Activated naive CD4-positive, alpha-beta T cell treated with anti-CD3 and anti-CD28 coated beads, Interleukin-2, amount 10 ng/mL, durations not matched to agents 7 days and 5 days (primary cell): ENCODE measurements at regions not wholly inside any gene's neighbourhood (a gene's known extent, or its start where the extent isn't known, plus 50 kb on each side); places are given as distances from the start of the nearest gene placed in this dataset.

Experiments used
- CTCF ChIA-PET: fragments of 350-600 bp; sonication (Branson Sonifier 250); formaldehyde crosslinking; loops from one replicate; lab custom pipeline; 2021; ENCODE audit warnings: antibody characterized with exemption; lab: Charles Lee
- DNase-seq: peaks from one replicate; pipeline ENCODE4 v3.0.0-alpha.2; 2020
- H3K27ac Mint-ChIP-seq: one replicate; pipeline ENCODE4 v1.8.0; 2021; ENCODE audit warnings: mild to moderate bottlenecking, moderate library complexity, mixed read lengths
- H3K27me3 Mint-ChIP-seq: one replicate; pipeline ENCODE4 v1.8.0; 2021; ENCODE audit warnings: mild to moderate bottlenecking, mixed read lengths
- H3K36me3 Mint-ChIP-seq: one replicate; pipeline ENCODE4 v1.8.0; 2021; ENCODE audit warnings: mixed read lengths
- H3K4me1 Mint-ChIP-seq: one replicate; pipeline ENCODE4 v1.8.0; 2021; ENCODE audit warnings: mixed read lengths
- H3K4me3 Mint-ChIP-seq: one replicate; pipeline ENCODE4 v1.8.0; 2021; ENCODE audit warnings: mild to moderate bottlenecking, moderate library complexity, mixed read lengths
- H3K9me3 Mint-ChIP-seq: one replicate; pipeline ENCODE4 v1.8.0; 2021; ENCODE audit warnings: mixed read lengths

DNA sequence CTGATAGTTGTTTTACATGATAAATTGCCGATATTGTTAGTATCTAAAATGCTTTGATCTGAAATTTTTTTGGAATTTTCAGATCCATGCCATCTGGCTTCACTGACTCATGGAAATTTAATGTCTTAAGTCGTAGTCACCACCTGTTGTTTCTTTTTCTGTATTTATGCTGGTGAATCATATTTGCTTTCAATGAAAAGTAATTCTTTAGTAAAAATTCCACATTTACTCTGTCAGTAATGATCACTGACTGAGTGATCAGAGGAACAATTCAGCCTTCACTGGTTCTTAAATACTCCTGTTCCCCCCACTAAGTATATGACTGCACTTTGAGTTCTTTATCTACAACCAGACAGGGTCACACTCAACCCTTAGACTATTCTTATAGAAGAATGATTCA, 185.6 kb upstream of the NRIP1 start:
- H3K4me1 Mint-ChIP-seq, result no peaks in the 10 kb centered on the region
- CTCF ChIA-PET, result no interaction called here
- H3K27me3 Mint-ChIP-seq, result no peaks in the 10 kb centered on the region
- H3K36me3 Mint-ChIP-seq, result no peaks in the 10 kb centered on the region
- H3K4me3 Mint-ChIP-seq, result no peak overlapping the region
- H3K27ac Mint-ChIP-seq, result no peak overlapping the region
- DNase-seq, result no peak
- no peaks in the 10 kb centered on the region for H3K9me3 Mint-ChIP-seq

DNA sequence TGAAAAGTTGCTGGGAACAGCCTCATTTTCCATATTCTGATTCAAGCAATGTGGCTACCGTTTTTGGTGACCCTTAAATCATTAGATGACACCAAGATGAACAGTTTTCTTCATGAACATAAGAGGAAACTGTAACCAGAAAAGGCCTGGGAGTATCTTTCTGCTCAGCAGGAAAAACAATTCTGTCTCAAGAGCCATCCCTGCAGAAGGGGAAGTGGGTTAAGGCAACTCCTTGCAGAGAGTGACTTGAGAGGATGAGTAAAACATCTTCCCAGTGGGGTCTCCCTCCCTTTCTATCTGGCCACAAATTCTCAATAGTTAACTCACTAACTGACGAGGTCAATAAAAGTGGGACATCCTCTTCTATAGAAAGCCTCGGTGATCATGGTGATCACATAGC, 187.6 kb upstream of the NRIP1 start:
- CTCF ChIA-PET, result no interaction called here
- Mint-ChIP-seq H3K9me3 (no peaks in the 10 kb centered on the region), H3K36me3 (no peaks in the 10 kb centered on the region), H3K4me1 (no peaks in the 10 kb centered on the region), H3K27me3 (no peaks in the 10 kb centered on the region), H3K27ac (no peak overlapping the region), H3K4me3 (no peak overlapping the region)
- DNase-seq, result no peak

DNA sequence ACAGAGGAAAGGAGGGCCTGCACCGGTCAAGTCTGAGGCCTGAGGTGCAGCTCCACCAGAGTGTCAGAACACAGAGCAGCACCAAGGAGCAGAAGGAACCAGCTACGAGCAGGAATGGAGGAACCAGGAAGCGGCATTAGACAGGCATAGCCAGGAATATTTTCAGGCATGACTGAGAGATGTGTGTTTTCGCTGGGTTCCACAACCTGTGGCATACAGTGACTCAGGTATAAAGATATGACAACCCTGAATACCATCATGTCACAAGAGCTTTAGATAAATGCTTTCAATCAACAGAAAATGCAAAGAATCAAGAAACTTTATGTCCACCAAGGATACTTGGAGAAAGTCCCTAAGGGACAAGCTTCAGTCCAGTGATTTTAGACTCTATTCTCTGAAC, 189.3 kb upstream of the NRIP1 start:
- H3K9me3 Mint-ChIP-seq, result no peaks in the 10 kb centered on the region
- H3K27me3 Mint-ChIP-seq, result no peaks in the 10 kb centered on the region
- no peak overlapping the region for H3K4me3 Mint-ChIP-seq
- H3K27ac Mint-ChIP-seq, result no peak overlapping the region
- no peaks in the 10 kb centered on the region for H3K36me3 Mint-ChIP-seq
- CTCF ChIA-PET, result no interaction called here
- DNase-seq, result no peak
- no peaks in the 10 kb centered on the region for H3K4me1 Mint-ChIP-seq

DNA sequence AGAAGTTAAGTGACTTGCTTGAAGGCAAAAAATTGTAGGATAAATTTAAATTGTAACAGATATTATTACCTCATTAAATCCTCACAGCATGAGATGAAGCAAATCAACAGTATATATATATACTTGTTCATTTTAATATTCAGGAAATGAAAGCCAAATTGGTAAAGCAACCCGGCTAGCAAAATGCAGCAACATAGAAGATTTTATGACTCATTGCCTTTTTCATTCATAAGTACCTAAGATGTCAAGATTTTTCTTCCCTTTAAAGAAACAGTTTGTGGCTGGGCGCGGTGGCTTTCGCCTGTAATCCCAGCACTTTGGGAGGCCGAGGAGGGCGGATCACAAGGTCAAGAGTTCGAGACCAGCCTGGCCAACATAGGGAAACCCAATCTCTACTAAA, 190.5 kb upstream of the NRIP1 start:
- no peak for DNase-seq
- H3K9me3 Mint-ChIP-seq, result no peaks in the 10 kb centered on the region

DNA sequence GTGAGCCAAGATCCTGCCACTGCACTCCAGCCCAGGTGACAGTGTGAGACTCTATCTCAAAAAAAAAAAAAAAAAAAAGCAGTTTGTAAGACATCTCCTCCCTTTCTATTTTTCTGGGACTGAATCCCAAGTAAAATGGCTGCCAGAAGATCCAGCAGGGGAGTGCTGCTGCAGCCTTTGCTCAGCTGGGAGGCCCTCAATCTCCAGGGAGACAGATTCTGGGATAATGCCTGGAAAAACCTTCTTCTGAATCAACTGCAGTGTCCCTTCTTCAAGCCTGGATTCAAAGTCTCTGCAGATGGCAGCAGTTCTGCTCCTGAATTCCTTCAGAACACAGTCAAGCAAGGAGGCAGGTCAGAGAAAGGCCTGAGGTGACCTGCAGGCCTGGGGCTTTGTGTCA, 191.0 kb upstream of the NRIP1 start:
- H3K27ac Mint-ChIP-seq, result no peak overlapping the region
- H3K27me3 Mint-ChIP-seq, result no peaks in the 10 kb centered on the region
- H3K9me3 Mint-ChIP-seq, result no peaks in the 10 kb centered on the region
- H3K36me3 Mint-ChIP-seq, result no peaks in the 10 kb centered on the region
- no peak overlapping the region for H3K4me3 Mint-ChIP-seq
- DNase-seq, result no peak
- CTCF ChIA-PET, result no interaction called here
- H3K4me1 Mint-ChIP-seq, result no peaks in the 10 kb centered on the region

More for the DNA sequence above, 190.5 kb upstream of the NRIP1 start:
- no peak overlapping the region for H3K4me3 Mint-ChIP-seq
- H3K4me1 Mint-ChIP-seq, result no peaks in the 10 kb centered on the region
- H3K27me3 Mint-ChIP-seq, result no peaks in the 10 kb centered on the region
- H3K36me3 Mint-ChIP-seq, result no peaks in the 10 kb centered on the region
- no peak overlapping the region for H3K27ac Mint-ChIP-seq
- CTCF ChIA-PET, result no interaction called here

DNA sequence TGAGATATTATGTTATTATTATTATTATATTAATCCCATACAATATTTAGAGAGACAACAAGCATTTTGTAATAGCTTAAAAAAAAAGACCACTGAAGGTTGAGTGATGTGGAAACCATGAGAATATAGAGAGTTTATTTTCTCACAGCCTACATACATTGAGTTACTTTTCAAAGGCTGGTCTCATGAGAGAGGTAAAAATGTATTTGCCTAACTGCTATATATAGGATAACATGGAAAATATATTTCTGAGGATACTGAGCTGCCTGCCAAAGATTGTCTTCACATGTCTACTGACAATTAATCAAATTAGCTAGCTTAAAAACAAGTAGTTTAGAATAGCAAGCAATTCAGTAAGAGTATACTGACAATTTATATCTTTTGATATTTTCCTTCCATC, 192.2 kb upstream of the NRIP1 start:
- H3K27me3 Mint-ChIP-seq, result no peaks in the 10 kb centered on the region
- H3K36me3 Mint-ChIP-seq, result no peaks in the 10 kb centered on the region
- DNase-seq, result no peak
- H3K4me3 Mint-ChIP-seq, result no peak overlapping the region
- CTCF ChIA-PET, result no interaction called here
- no peaks in the 10 kb centered on the region for H3K4me1 Mint-ChIP-seq
- H3K9me3 Mint-ChIP-seq, result no peaks in the 10 kb centered on the region
- no peak overlapping the region for H3K27ac Mint-ChIP-seq

DNA sequence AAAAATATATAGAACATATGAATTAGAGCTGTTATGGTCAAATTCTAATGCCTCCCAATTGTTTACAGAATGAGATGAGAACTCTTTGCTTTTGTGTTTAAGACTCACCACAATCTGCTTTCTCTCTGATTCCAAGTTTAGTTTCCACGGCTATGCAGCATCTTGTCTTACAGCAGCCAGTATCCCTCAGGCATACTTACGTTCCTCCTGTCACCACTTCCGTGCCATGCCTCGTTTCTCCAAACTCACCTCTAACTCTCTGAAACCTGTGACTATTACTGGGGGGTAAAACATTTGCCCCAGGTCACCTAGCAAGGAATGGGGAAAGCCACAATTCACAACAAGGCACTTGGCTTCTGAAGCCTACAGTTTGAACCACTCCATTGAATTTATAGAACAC, 192.8 kb upstream of the NRIP1 start:
- Mint-ChIP-seq H3K27me3 (no peaks in the 10 kb centered on the region), H3K4me3 (no peak overlapping the region), H3K36me3 (no peaks in the 10 kb centered on the region), H3K27ac (no peak overlapping the region), H3K9me3 (no peaks in the 10 kb centered on the region), H3K4me1 (no peaks in the 10 kb centered on the region)
- DNase-seq, result no peak
- CTCF ChIA-PET, result no interaction called here

DNA sequence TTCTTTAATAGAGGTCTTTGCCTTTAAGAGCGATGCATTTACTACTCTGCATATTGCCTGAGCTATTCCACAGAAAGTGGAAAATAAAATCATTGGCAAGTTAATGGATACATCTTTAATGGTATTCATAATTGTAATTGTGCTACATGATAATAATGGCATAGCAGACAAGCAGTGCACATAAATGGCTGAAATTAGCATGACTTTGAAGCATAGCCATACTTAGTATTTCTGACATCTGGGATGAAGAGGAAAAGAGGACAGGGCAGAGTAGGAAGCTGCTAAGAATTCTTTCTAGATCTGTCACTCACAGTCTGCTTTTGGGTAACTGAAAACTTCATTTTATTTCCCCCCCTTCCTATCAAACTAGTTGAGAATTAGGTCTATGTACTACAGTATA, 195.0 kb upstream of the NRIP1 start:
- no peak for DNase-seq
- CTCF ChIA-PET, result no interaction called here
- no peak overlapping the region for H3K4me3 Mint-ChIP-seq
- no peaks in the 10 kb centered on the region for H3K4me1 Mint-ChIP-seq
- no peaks in the 10 kb centered on the region for H3K36me3 Mint-ChIP-seq
- H3K9me3 Mint-ChIP-seq, result no peaks in the 10 kb centered on the region
- H3K27me3 Mint-ChIP-seq, result no peaks in the 10 kb centered on the region
- H3K27ac Mint-ChIP-seq, result no peak overlapping the region

DNA sequence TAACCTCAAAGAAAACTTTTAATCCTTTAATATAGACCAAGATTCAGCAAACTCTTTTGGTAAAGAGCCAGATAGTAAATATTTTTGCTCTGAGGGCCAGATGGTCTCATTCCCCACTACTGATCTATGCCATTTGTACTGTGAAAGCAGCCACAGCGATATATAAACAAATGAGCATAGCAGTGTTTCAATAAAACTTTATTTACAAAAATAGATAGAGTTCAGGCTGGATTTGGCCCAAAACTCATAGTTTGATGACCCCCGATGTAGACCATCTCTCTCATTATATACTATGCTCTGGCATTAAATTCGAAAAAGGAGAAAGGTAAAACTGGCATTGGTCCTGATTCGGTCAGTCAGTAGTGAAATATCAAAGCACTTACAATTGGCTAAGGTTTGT, 195.8 kb upstream of the NRIP1 start:
- no peaks in the 10 kb centered on the region for H3K4me1 Mint-ChIP-seq
- H3K27me3 Mint-ChIP-seq, result no peaks in the 10 kb centered on the region
- no peak overlapping the region for H3K27ac Mint-ChIP-seq
- no peaks in the 10 kb centered on the region for H3K36me3 Mint-ChIP-seq
- CTCF ChIA-PET, result no interaction called here
- H3K4me3 Mint-ChIP-seq, result no peak overlapping the region
- DNase-seq, result no peak
- H3K9me3 Mint-ChIP-seq, result no peaks in the 10 kb centered on the region

DNA sequence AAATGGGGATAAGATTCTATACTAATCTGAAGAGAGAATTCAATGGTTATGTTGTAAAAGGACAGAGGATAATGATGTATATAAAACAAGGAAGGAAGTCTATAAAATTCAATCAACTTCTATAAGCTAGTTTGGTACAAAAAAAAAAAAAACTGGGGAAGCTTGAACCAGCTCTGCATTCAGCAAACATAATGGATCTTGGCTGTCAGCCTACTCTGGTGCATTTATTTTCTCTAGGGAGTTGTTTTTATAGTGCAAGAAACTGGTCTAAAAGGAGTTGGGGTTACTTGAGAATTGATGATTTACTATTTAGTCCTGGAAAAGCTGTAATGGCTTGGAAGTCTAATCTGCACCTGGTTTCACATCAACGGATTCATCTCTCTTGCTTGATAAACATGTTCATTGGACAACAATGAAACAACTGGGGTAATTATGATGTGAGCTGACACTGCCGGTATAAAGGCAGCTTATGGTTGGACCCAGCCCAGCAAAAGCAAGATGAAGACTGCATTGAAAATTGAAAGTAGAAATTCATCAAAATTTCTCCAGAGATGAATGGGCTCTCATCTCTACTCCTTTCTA, 199.4 kb upstream of the NRIP1 start:
- CTCF ChIA-PET, result no interaction called here
- Mint-ChIP-seq H3K4me1 (no peaks in the 10 kb centered on the region), H3K36me3 (no peaks in the 10 kb centered on the region), H3K4me3 (no peak overlapping the region), H3K9me3 (no peaks in the 10 kb centered on the region), H3K27me3 (no peaks in the 10 kb centered on the region), H3K27ac (no peak overlapping the region)
- no peak for DNase-seq

DNA sequence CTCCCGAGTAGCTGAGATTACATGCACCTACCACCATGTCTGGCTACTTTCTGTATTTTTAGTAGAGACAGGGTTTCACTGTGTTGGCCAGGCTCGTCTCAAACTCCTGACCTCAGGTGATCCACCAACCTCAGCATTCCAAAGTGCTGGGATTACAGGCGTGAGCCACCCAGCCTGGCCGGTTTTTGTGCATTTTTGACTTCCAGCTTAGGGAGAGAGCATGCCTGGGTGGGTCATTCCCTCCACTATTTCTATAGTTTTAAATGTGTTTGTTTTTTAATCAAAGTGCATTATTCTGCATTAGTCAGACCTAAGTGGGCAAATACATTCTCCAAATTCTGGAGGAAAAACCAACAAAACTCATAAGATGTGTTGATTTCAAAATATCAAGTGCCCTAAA, 207.4 kb upstream of the NRIP1 start:
- H3K27me3 Mint-ChIP-seq, result no peaks in the 10 kb centered on the region
- H3K36me3 Mint-ChIP-seq, result no peaks in the 10 kb centered on the region
- CTCF ChIA-PET, result no interaction called here
- no peak overlapping the region for H3K27ac Mint-ChIP-seq
- no peak overlapping the region for H3K4me3 Mint-ChIP-seq
- DNase-seq, result no peak
- no peaks in the 10 kb centered on the region for H3K9me3 Mint-ChIP-seq
- H3K4me1 Mint-ChIP-seq, result no peaks in the 10 kb centered on the region

DNA sequence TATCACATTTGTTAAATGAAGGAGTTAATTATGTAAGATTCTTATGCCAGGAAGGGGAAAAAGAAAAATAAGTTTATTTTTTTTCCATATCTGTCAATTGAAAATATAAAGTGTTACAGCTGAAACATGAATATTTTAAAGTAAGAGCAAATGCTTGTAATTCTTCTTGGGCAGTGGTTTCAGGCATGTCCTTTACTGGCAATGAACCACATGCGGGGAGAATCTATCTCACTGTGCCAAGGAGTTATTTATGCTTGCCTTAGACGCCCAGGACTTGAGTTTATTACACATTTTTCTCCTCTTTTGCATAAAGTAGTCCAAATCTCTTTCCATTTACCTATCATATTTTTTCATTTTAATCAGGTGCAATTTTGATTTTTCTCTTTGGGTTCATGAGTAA, 207.8 kb upstream of the NRIP1 start:
- CTCF ChIA-PET, result no interaction called here
- Mint-ChIP-seq H3K9me3 (no peaks in the 10 kb centered on the region), H3K27me3 (no peaks in the 10 kb centered on the region), H3K36me3 (no peaks in the 10 kb centered on the region), H3K27ac (no peak overlapping the region), H3K4me3 (no peak overlapping the region), H3K4me1 (no peaks in the 10 kb centered on the region)
- DNase-seq, result no peak

DNA sequence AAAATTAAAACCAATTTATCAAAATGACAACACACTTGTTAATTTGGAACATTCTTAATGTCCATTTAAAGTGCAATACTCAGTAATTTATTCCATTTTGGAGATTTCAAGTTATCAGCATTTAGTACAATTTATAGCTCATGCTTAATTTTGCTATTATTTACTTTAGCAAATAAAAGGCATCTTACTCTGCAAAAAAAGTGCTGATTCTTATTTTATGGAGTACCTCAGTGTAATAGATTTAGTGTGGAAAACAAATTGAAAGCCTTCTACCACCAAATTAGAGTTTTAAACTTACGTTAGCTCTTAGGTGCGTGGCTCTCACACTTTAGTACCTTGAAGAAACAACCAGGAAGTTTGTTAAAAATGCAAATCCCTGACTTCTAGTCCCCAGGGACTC, 208.4 kb upstream of the NRIP1 start:
- Mint-ChIP-seq H3K36me3 (no peaks in the 10 kb centered on the region), H3K4me3 (no peak overlapping the region), H3K27me3 (no peaks in the 10 kb centered on the region), H3K9me3 (no peaks in the 10 kb centered on the region), H3K4me1 (no peaks in the 10 kb centered on the region), H3K27ac (no peak overlapping the region)
- CTCF ChIA-PET, result no interaction called here
- DNase-seq, result no peak

DNA sequence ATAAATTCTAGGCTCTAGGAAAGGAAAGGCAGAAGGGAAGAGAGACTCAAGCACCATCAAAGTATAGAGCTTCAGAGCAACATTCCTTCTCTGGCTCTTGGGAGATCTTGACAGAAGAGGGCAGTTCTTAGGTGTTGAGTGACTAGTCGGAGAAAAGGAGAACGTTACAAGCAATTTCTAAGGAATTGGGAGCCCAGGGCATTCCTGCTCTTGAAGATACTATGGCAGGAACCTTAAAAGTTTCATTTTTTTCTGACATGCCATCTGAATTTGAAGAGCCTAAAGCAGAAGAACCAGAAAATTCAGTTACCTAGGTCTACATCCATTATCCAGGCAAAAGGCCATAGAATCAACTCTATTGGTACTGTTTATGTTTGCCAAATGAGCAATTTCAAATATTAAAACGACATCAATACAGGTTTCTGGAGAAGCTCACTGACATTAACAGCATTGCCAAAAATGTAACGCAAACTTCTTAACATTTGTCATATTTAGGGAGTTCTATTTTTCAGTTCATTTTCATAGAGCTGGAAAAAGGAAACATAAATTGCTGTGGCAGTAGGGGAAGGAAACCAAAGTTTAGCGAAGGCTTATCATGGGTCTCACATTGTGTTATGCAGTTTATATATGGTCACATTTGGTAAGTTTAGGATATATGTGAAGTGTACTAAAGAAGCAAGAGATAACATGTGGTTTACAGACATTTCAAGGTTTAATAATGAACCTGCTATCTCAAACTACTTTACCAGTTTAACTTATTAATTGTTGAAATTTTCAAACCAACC, 210.1 kb upstream of the NRIP1 start:
- CTCF ChIA-PET, result no interaction called here
- no peak overlapping the region for H3K27ac Mint-ChIP-seq

DNA sequence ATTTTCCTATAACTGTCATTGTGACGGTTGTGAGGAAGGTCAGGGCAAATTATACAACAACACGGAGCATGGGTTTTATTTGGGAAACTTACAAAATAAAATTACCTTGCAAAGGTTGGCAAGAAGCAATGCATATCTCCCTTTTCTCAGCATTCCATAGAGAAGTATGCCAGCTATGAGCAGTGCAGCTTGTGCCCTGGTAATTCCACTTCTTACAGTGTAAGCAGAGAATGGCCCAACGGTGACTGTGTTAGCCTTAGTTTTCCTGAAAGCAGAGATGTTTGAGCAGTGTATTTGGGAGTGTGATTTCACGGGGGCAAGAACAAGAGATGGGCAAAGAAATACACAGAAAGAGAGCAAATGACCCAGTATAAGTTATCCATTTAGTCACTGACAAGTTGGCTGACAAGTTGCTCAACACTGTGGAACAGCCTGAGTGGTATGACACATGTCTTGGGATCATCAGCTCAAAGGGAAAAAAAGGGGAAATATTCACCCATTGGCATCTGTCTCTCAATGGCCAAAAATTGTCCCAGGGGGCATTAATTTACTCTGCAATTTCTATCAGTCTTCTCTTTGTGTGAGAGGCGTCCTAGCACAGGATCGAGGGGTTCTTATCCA, 210.9 kb upstream of the NRIP1 start:
- no peaks in the 10 kb centered on the region for H3K9me3 Mint-ChIP-seq
- no peak for DNase-seq
- H3K27me3 Mint-ChIP-seq, result no peaks in the 10 kb centered on the region
- H3K27ac Mint-ChIP-seq, result no peak overlapping the region
- no peak overlapping the region for H3K4me3 Mint-ChIP-seq
- H3K36me3 Mint-ChIP-seq, result no peaks in the 10 kb centered on the region
- CTCF ChIA-PET, result no interaction called here
- no peaks in the 10 kb centered on the region for H3K4me1 Mint-ChIP-seq

More for the DNA sequence above, 210.1 kb upstream of the NRIP1 start:
- no peak overlapping the region for H3K4me3 Mint-ChIP-seq
- H3K4me1 Mint-ChIP-seq, result no peaks in the 10 kb centered on the region
- H3K27me3 Mint-ChIP-seq, result no peaks in the 10 kb centered on the region
- H3K9me3 Mint-ChIP-seq, result no peaks in the 10 kb centered on the region
- H3K36me3 Mint-ChIP-seq, result no peaks in the 10 kb centered on the region
- DNase-seq, result no peak
